Endothelial cell of umbilical vein (primary cell): ENCODE measurements at regions not wholly inside any gene's neighbourhood (a gene's known extent, or its start where the extent isn't known, plus 50 kb on each side); places are given as distances from the start of the nearest gene placed in this dataset.

Experiments used
- BruUV-seq: library from RNA; stranded (reverse); fragments of 400-500 nt; replicated peaks from 2 replicates; lab custom pipeline; 2021; lab: Mats Ljungman, UMichigan
- CTCF ChIA-PET: fragments of 300-600, 350-600 bp; sonication (Branson Sonifier 250); formaldehyde crosslinking; loops from one replicate; lab custom pipeline; 2021; ENCODE audit warnings: antibody characterized with exemption, inconsistent platforms; lab: Charles Lee
- POLR2A ChIA-PET: fragments of 300-600, 350-600 bp; sonication (Branson Sonifier 250); formaldehyde crosslinking; loops from one replicate; lab custom pipeline; 2021; ENCODE audit warnings: antibody characterized with exemption, inconsistent platforms; lab: Charles Lee
- DNase-seq: peaks from one replicate; pipeline ENCODE4 v3.0.0-alpha.2; 2011; ENCODE audit warnings: low read depth, low spot score
- FAIRE-seq: peaks from 2 replicates; lab custom pipeline; 2011; peaks lifted over from hg19 to GRCh38; lab: Jason Lieb, UNC
- H2AFZ ChIP-seq: 2 replicates; pipeline ENCODE4 v1.6.0; 2012; ENCODE audit warnings: low read depth, low read length, control low read depth, inconsistent platforms
- H3K27ac ChIP-seq: 2 replicates; pipeline ENCODE4 v1.5.1; 2011; ENCODE audit warnings: low read depth, mild to moderate bottlenecking, control low read depth, low read length, moderate library complexity; ENCODE audit not compliant: insufficient read depth
- H3K27me3 ChIP-seq, 2 experiments: 2 replicates each; pipeline versions ENCODE4 v1.6.0 to v1.6.1; 2011; ENCODE audit warnings: low read length in 2 of 2, mixed read lengths in 1 of 2; ENCODE audit not compliant: control insufficient read depth in 2 of 2, insufficient read depth in 2 of 2
- H3K36me3 ChIP-seq, 2 experiments: 2 replicates in 1 of 2; 3 replicates in 1 of 2; pipeline ENCODE4 v1.5.1; 2011; ENCODE audit warnings: low read length in 2 of 2, mild to moderate bottlenecking in 1 of 2, moderate library complexity in 1 of 2; ENCODE audit not compliant: control insufficient read depth in 2 of 2, insufficient read depth in 2 of 2; ENCODE audit errors: extremely low read depth in 1 of 2
- H3K4me1 ChIP-seq: 3 replicates; pipeline ENCODE4 v1.5.1; 2011; ENCODE audit warnings: mild to moderate bottlenecking, low read length; ENCODE audit not compliant: control insufficient read depth, insufficient read depth; ENCODE audit errors: extremely low read depth
- H3K4me2 ChIP-seq: 2 replicates; pipeline ENCODE4 v1.6.1; 2011; ENCODE audit warnings: low read length, control low read depth, mixed read lengths; ENCODE audit not compliant: insufficient read depth
- H3K4me3 ChIP-seq, 3 experiments: fragments of 200-600 bp in 1 of 3; sonication (generic), shearing (Covaris generic) in 1 of 3; replicated peaks in 1 of 3; 2 replicates each; pipeline ENCODE4 v1.5.1; 2011 to 2016; ENCODE audit warnings: control low read depth in 3 of 3, low read length in 3 of 3, mild to moderate bottlenecking in 2 of 3, inconsistent platforms in 1 of 3, low read depth in 1 of 3, moderate library complexity in 1 of 3; ENCODE audit not compliant: insufficient read depth in 1 of 3
- H3K79me2 ChIP-seq: 2 replicates; pipeline ENCODE4 v1.6.0; 2012; ENCODE audit warnings: low read length, inconsistent platforms; ENCODE audit not compliant: control insufficient read depth, insufficient read depth
- H3K9ac ChIP-seq: replicated peaks from 2 replicates; pipeline ENCODE3; 2011; ENCODE audit warnings: low read length, control low read depth; ENCODE audit not compliant: insufficient read depth; ENCODE audit errors: extremely low read depth
- H3K9me1 ChIP-seq: replicated peaks from 3 replicates; pipeline ENCODE4 v1.6.0; 2011; ENCODE audit warnings: mild to moderate bottlenecking, low read length; ENCODE audit not compliant: control insufficient read depth, insufficient read depth; ENCODE audit errors: extremely low read depth
- H3K9me3 ChIP-seq: replicated peaks from 2 replicates; pipeline ENCODE4 v1.5.1; 2012; ENCODE audit warnings: low read length, inconsistent platforms; ENCODE audit not compliant: control insufficient read depth, insufficient read depth
- H4K20me1 ChIP-seq: replicated peaks from 2 replicates; pipeline ENCODE3; 2011; ENCODE audit warnings: mild to moderate bottlenecking, low read length; ENCODE audit not compliant: control insufficient read depth, insufficient read depth; ENCODE audit errors: extremely low read depth
- CTCF ChIP-seq, 2 donors: IDR thresholded peaks; 1 replicate in 1 of 2; 2 replicates in 1 of 2; pipeline ENCODE4 v1.5.1; 2011; ENCODE audit warnings: low read length in 2 of 2, mild to moderate bottlenecking in 2 of 2, moderate library complexity in 2 of 2, control low read depth in 1 of 2, inconsistent platforms in 1 of 2, low read depth in 1 of 2; ENCODE audit not compliant: insufficient read depth in 1 of 2; ENCODE audit errors: extremely low read depth in 1 of 2
- EZH2 ChIP-seq: IDR thresholded peaks from 2 replicates; pipeline ENCODE4 v1.6.1; 2012; ENCODE audit warnings: borderline replicate concordance, low read depth, mild to moderate bottlenecking, moderate library complexity, low read length, inconsistent platforms; ENCODE audit not compliant: severe bottlenecking
- FOS ChIP-seq: IDR thresholded peaks from 2 replicates; pipeline ENCODE4 v1.6.1; 2011; ENCODE audit warnings: mild to moderate bottlenecking, low read length, moderate library complexity, borderline replicate concordance; ENCODE audit not compliant: insufficient read depth
- JUN ChIP-seq: IDR thresholded peaks from 2 replicates; pipeline ENCODE4 v1.6.1; 2011; ENCODE audit warnings: borderline replicate concordance, low read depth; ENCODE audit not compliant: insufficient read length, insufficient read depth
- MAX ChIP-seq: IDR thresholded peaks from 2 replicates; pipeline ENCODE4 v1.6.1; 2011; ENCODE audit not compliant: insufficient read depth, insufficient read length
- POLR2A ChIP-seq: IDR thresholded peaks from 2 replicates; pipeline ENCODE4 v1.6.1; 2012; ENCODE audit warnings: low read depth, mild to moderate bottlenecking, control low read depth, low read length
- POLR2AphosphoS5 ChIP-seq: IDR thresholded peaks from 2 replicates; pipeline ENCODE4 v1.6.1; 2012; ENCODE audit warnings: low read depth, mild to moderate bottlenecking, control low read depth, low read length, moderate library complexity; ENCODE audit not compliant: insufficient read depth
- dilution Hi-C: fragments of 300-500 bp; cut with MboI; formaldehyde crosslinking; loops from one replicate; pipeline ENCODE4 v1.15.0; 2019; ENCODE audit warnings: low sequenced_read_pairs; ENCODE audit not compliant: extremely low pct_ligation_motif_present
- intact Hi-C: fragments of 100-400 bp; cut with micrococcal nuclease; formaldehyde crosslinking; loops from one replicate; pipeline ENCODE4 v1.10.0; 2022

DNA sequence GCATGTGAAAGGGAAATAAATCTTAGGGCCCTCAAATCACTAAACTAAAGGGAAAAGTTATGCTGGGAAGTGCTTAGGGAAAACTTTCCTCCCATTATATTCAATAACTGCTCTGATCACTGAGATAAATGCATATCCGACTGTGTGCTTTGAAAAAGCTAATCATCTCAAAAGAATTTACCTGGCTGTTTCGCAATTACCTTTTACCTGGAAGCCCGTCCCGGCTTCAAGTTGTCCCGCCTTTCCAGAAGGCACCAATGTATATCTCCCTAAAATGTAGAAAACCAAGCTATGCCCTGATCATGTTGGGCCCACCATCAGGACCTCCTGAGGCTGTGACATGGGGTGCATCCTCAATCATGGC lies 394.6 kb upstream of the HSFY2 start:
- Histone ChIP-seq H3K4me2 (no peak overlapping the region), H3K27me3 (no peaks in the 10 kb centered on the region), H3K36me3 (no peaks in the 10 kb centered on the region), H3K4me3 (no peak overlapping the region), H3K27ac (no peak overlapping the region), H4K20me1 (no peaks in the 10 kb centered on the region), H2AFZ (no peak overlapping the region), H3K4me1 (no peaks in the 10 kb centered on the region), H3K79me2 (no peaks in the 10 kb centered on the region), H3K9me3 (no peaks in the 10 kb centered on the region), H3K9me1 (no peaks in the 10 kb centered on the region), H3K9ac (no peak overlapping the region)
- intact Hi-C loops (no loop called here), dilution Hi-C loops (no loop called here)
- ChIA-PET CTCF (no interaction called here), POLR2A (no interaction called here)
- DNase-seq (no peak), FAIRE-seq (no peak)
- TF ChIP-seq POLR2AphosphoS5, result no peak
- no peak for TF ChIP-seq JUN
- TF ChIP-seq MAX, result no peak
- TF ChIP-seq CTCF (IDR thresholded peaks at IDR 0.05; ENCODE audit: extremely low read depth in 1 of 2, insufficient read depth in 1 of 2, low read depth in 1 of 2, low read length in 2 of 2), result no peak
- TF ChIP-seq FOS, result no peak
- no peak for TF ChIP-seq EZH2
- TF ChIP-seq POLR2A, result no peak
- no TSS peak for BruUV-seq
